ENCODE measurements at regions not wholly inside any gene's neighbourhood (a gene's known extent, or its start where the extent isn't known, plus 50 kb on each side); places are given as distances from the start of the nearest gene placed in this dataset.

DNA sequence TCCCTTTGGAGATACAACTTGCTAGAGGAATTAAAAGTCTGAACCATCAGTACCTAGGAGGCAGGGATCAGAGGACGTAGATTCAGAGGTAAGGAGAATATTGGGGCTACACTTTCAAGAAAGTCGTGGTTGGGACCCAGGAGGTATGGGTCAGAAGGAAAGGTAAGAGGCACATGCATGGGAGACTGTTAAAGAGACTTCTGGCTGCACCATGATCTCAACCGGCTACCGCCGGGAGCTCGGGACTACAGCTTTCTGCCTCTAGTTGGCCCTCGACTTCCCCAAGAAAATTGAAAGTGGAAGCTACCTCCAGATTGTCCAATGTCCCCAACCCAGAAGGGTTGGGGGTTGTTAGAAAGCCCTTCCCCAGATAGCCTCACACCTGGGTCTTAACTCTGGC, 355.7 kb upstream of the TMPRSS15 start:
- H3K4me3 ChIP-seq (ENCODE audit: control insufficient read depth, low read depth, low read length), result no peak overlapping the region
- DNase-seq (ENCODE audit: low read depth), result no peak
- TF ChIP-seq, protein P1, sequence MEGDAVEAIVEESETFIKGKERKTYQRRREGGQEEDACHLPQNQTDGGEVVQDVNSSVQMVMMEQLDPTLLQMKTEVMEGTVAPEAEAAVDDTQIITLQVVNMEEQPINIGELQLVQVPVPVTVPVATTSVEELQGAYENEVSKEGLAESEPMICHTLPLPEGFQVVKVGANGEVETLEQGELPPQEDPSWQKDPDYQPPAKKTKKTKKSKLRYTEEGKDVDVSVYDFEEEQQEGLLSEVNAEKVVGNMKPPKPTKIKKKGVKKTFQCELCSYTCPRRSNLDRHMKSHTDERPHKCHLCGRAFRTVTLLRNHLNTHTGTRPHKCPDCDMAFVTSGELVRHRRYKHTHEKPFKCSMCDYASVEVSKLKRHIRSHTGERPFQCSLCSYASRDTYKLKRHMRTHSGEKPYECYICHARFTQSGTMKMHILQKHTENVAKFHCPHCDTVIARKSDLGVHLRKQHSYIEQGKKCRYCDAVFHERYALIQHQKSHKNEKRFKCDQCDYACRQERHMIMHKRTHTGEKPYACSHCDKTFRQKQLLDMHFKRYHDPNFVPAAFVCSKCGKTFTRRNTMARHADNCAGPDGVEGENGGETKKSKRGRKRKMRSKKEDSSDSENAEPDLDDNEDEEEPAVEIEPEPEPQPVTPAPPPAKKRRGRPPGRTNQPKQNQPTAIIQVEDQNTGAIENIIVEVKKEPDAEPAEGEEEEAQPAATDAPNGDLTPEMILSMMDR (IDR thresholded peaks at IDR 0.05; ENCODE audit: control insufficient read depth, insufficient read depth, low read depth, low read length, missing control alignments), result no peak

DNA sequence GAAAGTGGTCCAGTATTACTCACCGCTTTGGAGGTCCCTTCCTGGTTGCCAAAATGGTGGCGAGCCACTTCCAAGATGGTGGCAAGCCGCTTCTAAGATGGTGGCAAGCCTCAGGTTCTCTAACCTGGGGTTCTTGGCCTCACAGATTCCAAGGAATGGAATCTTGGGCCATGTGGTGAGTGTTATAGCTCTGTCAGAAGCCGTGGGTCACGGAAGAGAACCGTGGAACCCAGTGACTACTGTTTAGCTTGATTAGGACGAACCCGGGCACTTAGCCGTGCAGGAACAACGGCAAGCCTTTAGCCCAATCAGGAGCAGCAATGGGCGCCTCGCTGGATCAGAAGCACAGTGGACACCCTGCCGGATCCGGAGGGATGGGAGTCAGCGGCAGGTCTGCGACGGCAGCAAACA, 356.2 kb upstream of the TMPRSS15 start:
- no peak overlapping the region for H3K4me3 ChIP-seq (ENCODE audit: control insufficient read depth, low read depth, low read length)
- TF ChIP-seq, protein P1 (IDR thresholded peaks at IDR 0.05; ENCODE audit: control insufficient read depth, insufficient read depth, low read depth, low read length, missing control alignments), result no peak
- DNase-seq (ENCODE audit: low read depth), result no peak

DNA sequence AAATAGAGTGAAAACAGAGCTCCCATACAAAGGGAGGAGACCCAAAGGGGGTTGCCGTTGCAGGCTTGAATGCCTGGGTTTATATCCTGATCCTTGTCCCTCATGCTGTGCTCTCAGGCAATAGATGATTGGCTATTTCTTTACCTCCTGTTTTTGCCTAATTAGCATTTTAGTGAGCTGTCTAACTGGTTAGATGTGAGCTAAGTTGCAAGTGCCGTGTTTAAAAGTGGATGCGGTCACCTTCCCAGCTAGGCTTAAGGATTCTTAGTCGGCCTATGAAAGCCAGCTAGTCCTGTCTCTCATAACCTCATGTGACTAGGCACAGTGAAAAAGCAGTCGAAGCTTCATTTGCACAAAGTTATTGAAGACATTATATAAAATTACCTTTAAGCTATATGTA, 356.7 kb upstream of the TMPRSS15 start:
- DNase-seq (ENCODE audit: low read depth), result no peak
- no peak overlapping the region for H3K4me3 ChIP-seq (ENCODE audit: control insufficient read depth, low read depth, low read length)
- TF ChIP-seq, protein P1 (IDR thresholded peaks at IDR 0.05; ENCODE audit: control insufficient read depth, insufficient read depth, low read depth, low read length, missing control alignments), result no peak

DNA sequence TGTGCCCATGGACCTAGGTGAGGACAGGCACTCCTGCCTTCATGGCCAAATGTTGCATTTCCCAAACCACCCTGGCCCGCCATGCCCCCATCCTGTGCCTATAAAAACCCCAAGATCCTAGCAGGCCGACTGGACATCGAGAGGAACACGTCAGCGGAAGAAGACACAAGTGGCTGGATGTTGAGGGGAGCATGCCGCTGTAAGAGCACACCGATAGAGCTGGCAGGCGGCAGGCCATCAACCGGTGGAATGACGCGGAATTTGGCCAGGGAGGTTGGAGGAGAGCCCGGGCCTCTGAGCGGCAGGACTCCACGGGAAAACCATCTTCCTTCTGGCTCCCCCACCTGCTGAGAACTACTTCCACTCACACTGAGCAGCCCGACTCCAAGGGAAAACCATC, 361.1 kb upstream of the TMPRSS15 start:
- TF ChIP-seq, protein P1 (IDR thresholded peaks at IDR 0.05; ENCODE audit: control insufficient read depth, insufficient read depth, low read depth, low read length, missing control alignments), result no peak
- no peak overlapping the region for H3K4me3 ChIP-seq (ENCODE audit: control insufficient read depth, low read depth, low read length)
- no peak for DNase-seq (ENCODE audit: low read depth)

DNA sequence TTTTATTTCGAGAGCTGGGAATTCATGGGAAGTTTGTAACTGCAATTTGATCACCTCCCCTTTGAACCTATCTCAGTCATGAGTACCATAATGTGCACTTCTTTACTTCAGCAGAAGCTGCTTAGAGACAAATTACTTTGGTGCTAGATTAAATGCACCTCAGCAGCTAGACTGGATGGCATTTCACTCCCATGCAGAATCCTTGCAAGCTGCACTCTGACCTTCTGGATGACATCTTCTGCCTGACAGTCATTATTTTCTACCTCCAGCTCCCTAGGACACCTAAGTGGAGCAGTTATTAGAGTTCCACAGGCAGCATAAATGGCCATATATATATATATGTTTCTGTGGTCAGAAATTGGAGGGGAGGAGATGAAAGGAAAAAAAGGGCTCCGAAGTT, 366.0 kb upstream of the TMPRSS15 start:
- no peak overlapping the region for H3K4me3 ChIP-seq (ENCODE audit: control insufficient read depth, low read depth, low read length)
- TF ChIP-seq, protein P1 (IDR thresholded peaks at IDR 0.05; ENCODE audit: control insufficient read depth, insufficient read depth, low read depth, low read length, missing control alignments), result no peak
- DNase-seq (ENCODE audit: low read depth), result no peak

DNA sequence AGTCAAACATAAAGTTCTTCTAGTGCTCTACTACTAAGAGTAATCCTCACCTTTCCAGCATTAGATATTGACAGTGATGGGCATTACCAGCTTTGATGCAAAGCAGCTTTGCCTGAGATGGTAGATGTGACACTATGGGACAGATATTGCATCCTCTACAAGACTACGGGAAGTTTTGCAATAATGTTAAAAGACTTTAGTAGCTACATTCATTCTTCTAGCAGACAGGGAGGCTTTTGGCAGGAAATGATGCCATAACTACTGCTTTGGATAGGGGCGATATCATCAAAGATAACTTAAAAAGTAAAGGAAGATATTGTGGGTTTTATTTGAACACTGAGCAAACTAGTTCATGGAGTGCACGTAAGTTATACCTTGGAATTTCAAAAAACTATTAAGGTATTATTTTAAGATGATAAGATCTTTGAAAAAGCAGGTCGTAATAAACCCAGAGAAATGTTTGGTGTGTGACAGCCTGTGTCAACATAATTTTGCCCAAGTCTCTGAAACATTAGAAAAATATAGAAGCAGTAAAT, 368.3 kb upstream of the TMPRSS15 start:
- DNase-seq (ENCODE audit: low read depth), result no peak
- TF ChIP-seq, protein P1 (IDR thresholded peaks at IDR 0.05; ENCODE audit: control insufficient read depth, insufficient read depth, low read depth, low read length, missing control alignments), result no peak
- no peak overlapping the region for H3K4me3 ChIP-seq (ENCODE audit: control insufficient read depth, low read depth, low read length)

DNA sequence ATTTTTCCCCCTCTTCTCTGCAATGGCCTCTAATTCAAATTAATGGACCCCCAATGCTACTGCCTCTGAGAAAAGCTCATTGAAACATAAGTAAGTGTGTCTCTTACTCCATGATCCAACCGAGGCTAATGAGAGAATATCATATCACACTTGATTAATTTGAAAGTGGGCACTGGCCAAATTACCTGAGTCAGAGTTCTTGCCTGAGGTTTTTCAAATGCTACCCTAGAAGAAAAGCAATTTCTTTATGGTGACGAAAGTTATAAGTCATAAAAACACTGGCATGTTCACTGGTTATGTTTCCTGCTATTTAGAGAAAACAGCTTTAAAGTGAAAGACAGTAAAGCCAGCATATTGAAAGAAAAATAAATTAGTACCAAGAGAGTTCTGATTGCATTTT, 368.8 kb upstream of the TMPRSS15 start:
- DNase-seq (ENCODE audit: low read depth), result no peak
- TF ChIP-seq, protein P1 (IDR thresholded peaks at IDR 0.05; ENCODE audit: control insufficient read depth, insufficient read depth, low read depth, low read length, missing control alignments), result no peak
- no peak overlapping the region for H3K4me3 ChIP-seq (ENCODE audit: control insufficient read depth, low read depth, low read length)
